ENCODE measurements at regions not wholly inside any gene's neighbourhood (a gene's known extent, or its start where the extent isn't known, plus 50 kb on each side); places are given as distances from the start of the nearest gene placed in this dataset.

- DNase-seq, result no peak
- Histone ChIP-seq H3K36me3 (no peaks in the 10 kb centered on the region), H3K4me3 (no peak overlapping the region), H3K27ac (no peak overlapping the region), H3K4me1 (no peaks in the 10 kb centered on the region), H3K9me3 (peaks cover 10 to 44% (median 35%) of the 10 kb centered on the region in 4 donors), H3K27me3 (peaks cover 2 to 46% (median 26%) of the 10 kb centered on the region in 3 donors)
- intact Hi-C loops (cut with DNase I; ENCODE audit: low total_unique reads), result no loop called here
- WGBS, 5 donors, result 67 to 81% (median 75%) methylated on average over 4 of the region's 4 CpGs
- TF ChIP-seq CTCF (IDR thresholded peaks at IDR 0.05), result no peak
- TF ChIP-seq EP300 (IDR thresholded peaks at IDR 0.05), result no peak
- TF ChIP-seq POLR2A (IDR thresholded peaks at IDR 0.05), result no peak
- no peak for TF ChIP-seq POLR2AphosphoS5 (IDR thresholded peaks at IDR 0.05)
Measured at GRCh38 chr6:28711325-28711724, 185.6 kb downstream of the GPX5 start.

- Histone ChIP-seq H3K36me3 (no peaks in the 10 kb centered on the region), H3K27ac (no peak overlapping the region), H3K4me3 (no peak overlapping the region), H3K27me3 (peaks cover 2 to 46% (median 26%) of the 10 kb centered on the region in 3 donors), H3K9me3 (peaks cover 10 to 38% (median 29%) of the 10 kb centered on the region in 4 donors), H3K4me1 (no peaks in the 10 kb centered on the region)
- TF ChIP-seq POLR2A (IDR thresholded peaks at IDR 0.05) (no peak), EP300 (IDR thresholded peaks at IDR 0.05) (no peak), POLR2AphosphoS5 (IDR thresholded peaks at IDR 0.05) (no peak), CTCF (IDR thresholded peaks at IDR 0.05) (no peak)
- 71 to 82% (median 76%) methylated on average over 5 of the region's 5 CpGs for WGBS, 5 donors
- DNase-seq, result no peak
- intact Hi-C loops (cut with DNase I; ENCODE audit: low total_unique reads), result no loop called here
Measured at GRCh38 chr6:28711788-28712341, 186.2 kb downstream of the GPX5 start.

- peaks cover 3 to 27% (median 19%) of the 10 kb centered on the region in 4 donors for H3K9me3 ChIP-seq
- WGBS, 5 donors, result 72 to 97% (median 90%) methylated on average over 1 of the region's 1 CpG
- H3K4me3 ChIP-seq, result no peak overlapping the region
- H3K27ac ChIP-seq, result no peak overlapping the region
- H3K4me1 ChIP-seq, result no peaks in the 10 kb centered on the region
- intact Hi-C loops (cut with DNase I; ENCODE audit: low total_unique reads), result no loop called here
- no peaks in the 10 kb centered on the region for H3K36me3 ChIP-seq
- H3K27me3 ChIP-seq, result peaks cover 2 to 50% (median 26%) of the 10 kb centered on the region in 3 donors
- DNase-seq, result no peak
- TF ChIP-seq CTCF (IDR thresholded peaks at IDR 0.05) (no peak), POLR2AphosphoS5 (IDR thresholded peaks at IDR 0.05) (no peak), EP300 (IDR thresholded peaks at IDR 0.05) (no peak), POLR2A (IDR thresholded peaks at IDR 0.05) (no peak)
Measured at GRCh38 chr6:28712982-28713381, 187.3 kb downstream of the GPX5 start.

- Histone ChIP-seq H3K27ac (no peak overlapping the region), H3K9me3 (no peaks in the 10 kb centered on the region), H3K27me3 (peaks cover 0 to 52% (median 6%) of the 10 kb centered on the region in 3 donors), H3K4me1 (no peaks in the 10 kb centered on the region), H3K4me3 (no peak overlapping the region), H3K36me3 (no peaks in the 10 kb centered on the region)
- DNase-seq, result no peak
- TF ChIP-seq CTCF (IDR thresholded peaks at IDR 0.05), result no peak
- TF ChIP-seq POLR2A (IDR thresholded peaks at IDR 0.05), result no peak
- TF ChIP-seq EP300 (IDR thresholded peaks at IDR 0.05), result no peak
- TF ChIP-seq POLR2AphosphoS5 (IDR thresholded peaks at IDR 0.05), result no peak
- intact Hi-C loops (cut with DNase I; ENCODE audit: low total_unique reads), result no loop called here
- WGBS, 5 donors, result 11 to 24% (median 20%) methylated on average over 11 of the region's 11 CpGs
Measured at GRCh38 chr6:28719275-28719940, 193.7 kb downstream of the GPX5 start.

Measured in stomach (tissue), 8 donors.